ENCODE measurements at regions not wholly inside any gene's neighbourhood (a gene's known extent, or its start where the extent isn't known, plus 50 kb on each side); places are given as distances from the start of the nearest gene placed in this dataset.

DNA sequence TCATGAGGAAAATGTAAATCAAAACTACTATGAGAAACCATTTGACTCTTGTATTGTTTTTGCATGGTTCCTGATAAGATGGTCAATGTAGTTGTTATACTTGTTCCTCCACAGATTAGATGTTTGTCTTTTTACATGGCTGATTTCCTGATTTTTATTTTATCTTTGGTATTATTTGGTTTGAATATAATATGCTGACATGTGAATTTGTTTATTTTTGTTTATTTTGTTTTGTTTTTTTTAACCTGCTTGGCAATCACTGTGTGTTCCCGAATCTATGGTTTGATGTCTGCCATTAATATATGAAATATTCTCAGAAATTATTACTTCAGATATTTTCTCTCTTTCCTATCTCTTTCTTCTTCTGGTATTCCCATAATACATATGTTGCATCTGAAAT is 899.5 kb upstream of the ADGRB3 start:
- TF ChIP-seq, protein P1, sequence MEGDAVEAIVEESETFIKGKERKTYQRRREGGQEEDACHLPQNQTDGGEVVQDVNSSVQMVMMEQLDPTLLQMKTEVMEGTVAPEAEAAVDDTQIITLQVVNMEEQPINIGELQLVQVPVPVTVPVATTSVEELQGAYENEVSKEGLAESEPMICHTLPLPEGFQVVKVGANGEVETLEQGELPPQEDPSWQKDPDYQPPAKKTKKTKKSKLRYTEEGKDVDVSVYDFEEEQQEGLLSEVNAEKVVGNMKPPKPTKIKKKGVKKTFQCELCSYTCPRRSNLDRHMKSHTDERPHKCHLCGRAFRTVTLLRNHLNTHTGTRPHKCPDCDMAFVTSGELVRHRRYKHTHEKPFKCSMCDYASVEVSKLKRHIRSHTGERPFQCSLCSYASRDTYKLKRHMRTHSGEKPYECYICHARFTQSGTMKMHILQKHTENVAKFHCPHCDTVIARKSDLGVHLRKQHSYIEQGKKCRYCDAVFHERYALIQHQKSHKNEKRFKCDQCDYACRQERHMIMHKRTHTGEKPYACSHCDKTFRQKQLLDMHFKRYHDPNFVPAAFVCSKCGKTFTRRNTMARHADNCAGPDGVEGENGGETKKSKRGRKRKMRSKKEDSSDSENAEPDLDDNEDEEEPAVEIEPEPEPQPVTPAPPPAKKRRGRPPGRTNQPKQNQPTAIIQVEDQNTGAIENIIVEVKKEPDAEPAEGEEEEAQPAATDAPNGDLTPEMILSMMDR (IDR thresholded peaks at IDR 0.05; ENCODE audit: poor library complexity): no peak
- no peak for TF ChIP-seq EZH2 (IDR thresholded peaks at IDR 0.05; ENCODE audit: borderline replicate concordance)

Measured in hepatocyte (in vitro differentiated cells).